Ammon's horn (tissue), 1 donor: ENCODE measurements at regions not wholly inside any gene's neighbourhood (a gene's known extent, or its start where the extent isn't known, plus 50 kb on each side); places are given as distances from the start of the nearest gene placed in this dataset.

ENCODE experiments used
- DNase-seq: peaks from one replicate; pipeline ENCODE4 v3.0.0-alpha.2; 2016; ENCODE audit warnings: low spot score

DNA sequence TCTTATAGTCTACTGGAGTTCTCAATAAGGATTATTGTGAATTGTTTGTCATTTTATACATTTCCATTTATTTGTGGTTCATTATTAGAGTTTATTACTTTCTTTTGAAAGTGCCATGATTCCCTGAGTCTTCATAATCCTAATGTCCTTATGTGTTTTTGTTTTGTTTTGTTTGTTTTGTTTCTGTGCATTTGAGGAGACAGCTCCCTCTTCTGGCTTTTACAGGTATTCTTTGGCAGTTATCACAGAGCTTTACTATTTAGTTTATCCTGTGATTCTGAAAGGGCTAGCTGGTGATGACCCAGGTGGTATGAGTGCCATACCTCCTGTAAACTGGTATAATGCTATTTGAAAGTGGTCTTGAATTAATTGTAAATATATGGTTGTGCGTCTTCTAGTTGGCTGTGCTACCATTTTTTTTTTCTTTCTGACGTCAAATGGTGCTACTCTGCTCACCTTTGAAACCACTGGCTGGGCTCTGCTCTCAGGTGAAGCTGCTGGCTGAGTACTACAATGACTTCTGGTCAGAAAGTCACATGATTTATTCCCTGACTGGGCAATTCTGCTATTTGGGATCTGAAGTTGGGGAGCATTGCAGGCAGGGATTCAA is 751.2 kb downstream of the JRKL start:
- DNase-seq = no peak

DNA sequence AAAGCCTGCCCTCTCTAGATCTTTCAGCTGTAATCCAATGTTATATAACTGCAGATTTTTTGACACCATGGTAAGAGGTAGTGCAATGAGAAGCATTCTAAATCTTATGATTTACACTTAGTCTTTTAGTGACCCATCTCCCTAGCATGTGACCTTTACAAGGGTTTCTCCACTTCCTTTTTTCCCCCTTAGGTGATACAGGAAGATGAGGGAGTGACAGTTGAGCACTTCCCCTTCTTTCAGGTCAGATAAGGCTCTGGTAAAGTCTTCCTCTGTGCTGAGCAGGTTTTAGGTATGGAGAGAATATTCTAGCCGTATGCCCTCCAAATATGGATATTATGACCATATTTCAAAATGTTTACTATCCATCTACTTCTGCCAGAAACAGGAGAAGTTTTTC is 753.6 kb downstream of the JRKL start:
- DNase-seq = no peak

DNA sequence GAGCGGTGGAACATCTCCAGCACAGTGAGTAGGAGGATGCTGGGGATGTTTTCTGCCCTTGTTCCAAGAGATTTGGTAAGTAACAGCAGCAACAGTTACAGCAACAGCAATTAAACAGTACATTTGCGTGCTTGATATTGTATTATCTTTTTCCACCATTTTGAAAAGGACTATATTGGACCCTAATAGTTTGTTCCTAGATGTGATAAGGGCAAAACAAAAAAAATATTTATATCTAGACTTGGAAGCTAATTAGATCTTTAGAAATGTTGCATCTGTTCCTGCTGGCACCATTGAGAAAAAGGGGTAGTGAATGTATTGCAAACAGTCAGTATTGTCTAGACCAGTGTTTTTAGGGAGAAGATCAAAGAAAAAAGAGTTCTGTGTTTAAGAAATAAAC is 759.9 kb downstream of the JRKL start:
- DNase-seq = no peak

DNA sequence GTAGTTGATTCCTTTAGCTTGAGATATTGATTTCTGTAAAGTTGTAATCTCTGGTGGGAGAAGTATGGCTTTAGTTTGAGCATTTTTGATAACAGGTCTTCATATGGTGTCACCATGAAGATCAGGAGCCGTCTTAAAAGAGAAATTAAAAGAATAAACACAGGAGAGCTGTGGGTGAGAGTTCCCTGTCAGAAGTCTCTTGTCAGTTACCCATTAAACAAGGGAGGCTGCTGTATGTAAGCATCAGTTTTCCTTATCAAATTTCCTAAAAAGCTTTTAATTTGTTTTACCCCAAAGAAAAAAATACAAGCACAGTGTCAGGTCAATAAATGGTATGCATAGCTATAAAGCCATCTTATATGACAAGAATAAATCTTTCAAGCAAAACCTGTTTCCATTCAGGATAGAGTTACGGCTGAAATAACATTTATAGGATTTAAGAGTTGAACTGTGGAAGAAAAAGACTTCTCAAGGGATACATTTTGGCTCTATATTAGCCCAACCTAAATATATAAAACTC is 767.5 kb downstream of the JRKL start:
- no peak for DNase-seq

DNA sequence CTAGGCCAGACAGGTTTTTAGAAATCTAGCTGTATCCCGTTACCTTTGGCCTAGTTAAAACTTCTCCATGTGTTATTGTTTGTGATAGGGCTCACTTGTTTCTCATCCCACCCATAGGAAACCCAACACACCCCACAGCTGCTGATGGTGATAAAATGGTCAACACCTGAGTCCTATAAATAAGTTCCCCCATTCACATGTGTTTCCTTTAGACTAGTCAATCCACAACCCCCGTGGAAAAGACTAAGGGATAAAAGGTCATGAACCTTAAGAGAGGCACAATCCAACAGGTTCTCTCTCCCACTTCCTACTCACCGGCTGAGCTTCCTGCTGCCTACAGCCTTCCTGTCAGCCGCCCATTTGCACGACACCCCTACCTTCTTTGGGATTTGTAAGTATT is 768.4 kb downstream of the JRKL start:
- DNase-seq = no peak

DNA sequence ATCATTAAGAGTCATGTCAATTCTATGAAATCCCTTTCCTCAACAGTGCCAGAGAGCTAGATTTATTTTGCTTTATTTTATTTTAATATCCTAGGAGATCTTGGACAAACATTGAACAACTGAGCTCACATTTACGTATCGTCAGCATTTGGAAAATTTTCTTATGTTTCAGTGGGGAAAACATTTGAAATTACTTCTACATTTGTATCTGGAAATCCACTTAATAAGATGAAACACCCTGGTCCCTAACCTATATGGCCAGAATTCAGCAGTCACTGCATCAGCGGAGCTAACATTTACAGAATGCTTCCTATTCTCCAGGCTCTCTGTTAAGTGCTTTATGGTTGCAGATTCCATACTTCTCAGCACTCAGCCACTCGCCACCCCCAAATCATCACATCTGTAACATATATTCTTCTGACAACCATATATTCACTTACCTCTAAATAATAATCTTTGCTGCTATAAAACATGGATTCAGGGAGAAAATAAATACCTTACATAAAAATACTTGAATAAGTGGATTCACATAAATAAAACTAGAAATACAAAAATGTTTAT is 773.9 kb downstream of the JRKL start:
- DNase-seq = no peak

DNA sequence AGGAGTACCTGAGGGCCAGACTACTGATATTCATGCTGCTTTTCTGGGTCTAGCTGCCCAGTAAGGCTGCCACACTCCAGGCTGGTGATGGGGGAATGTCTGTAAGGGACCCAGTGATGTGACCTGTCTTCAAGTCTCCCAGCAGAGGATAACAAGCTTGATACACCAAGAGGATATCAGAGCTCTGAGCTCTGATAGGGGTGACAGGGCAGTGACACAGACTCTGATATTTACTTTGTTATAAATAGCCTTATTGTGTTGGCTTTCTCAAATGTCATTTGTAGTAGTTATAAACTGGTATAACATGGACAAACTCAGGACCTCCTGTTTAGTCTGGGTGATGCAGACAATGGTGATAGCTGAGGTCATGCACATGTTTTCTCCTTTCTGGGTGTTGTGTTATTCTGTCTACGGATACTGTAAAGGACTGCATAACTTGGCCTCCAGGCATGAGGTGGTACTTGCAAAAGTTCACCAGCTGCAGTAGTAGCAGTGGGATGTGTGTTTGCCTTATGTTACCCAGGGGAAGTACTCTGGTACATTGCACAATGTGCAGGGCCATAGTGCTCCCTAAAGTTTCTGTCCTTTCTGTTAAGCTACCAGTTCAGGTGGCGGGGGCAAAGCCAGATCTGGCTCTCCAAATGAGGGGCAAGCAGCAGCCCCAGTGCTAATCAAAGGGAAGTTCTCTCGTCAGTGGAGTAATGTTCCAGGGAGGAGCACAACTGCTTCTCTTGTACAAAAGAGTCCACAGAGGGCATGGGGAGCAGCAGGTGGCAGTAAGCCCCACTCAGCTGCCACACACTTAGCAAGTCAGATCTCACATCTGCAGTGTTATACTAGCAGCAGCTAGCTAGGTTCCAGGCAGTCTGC is 812.2 kb downstream of the JRKL start:
- DNase-seq = no peak

DNA sequence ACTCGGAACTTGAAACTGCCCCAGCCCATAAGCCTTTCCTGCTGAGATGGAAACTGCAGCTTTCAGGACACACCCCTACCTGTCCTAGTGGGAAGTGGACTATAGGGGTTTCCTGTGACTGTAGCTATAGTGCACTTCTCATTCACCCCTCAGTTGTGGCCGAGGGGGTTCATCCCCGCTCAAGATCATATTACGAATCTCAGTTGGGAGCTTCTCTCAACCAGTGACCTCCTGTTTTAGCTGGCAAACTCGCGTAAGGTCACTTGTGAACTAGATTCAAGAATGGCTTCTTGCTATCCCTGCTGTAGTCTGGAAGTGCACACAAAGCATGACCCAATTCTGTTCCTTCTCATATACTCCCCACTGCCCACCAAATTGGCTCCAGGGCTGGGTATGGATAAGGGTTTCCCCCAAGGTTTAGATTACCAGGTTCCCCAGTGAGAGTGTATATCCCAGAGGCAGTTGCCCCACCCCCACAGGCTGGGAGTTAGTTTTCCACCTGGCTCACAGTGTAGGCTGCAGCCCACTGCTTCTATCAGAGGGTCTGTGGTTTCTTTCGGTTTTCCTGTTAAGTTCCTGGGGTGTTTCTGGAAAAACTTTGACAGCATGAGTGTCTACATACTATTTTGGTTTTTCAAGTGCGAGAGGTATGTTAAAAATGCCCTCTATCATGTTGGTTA is 812.9 kb downstream of the JRKL start:
- DNase-seq = no peak

DNA sequence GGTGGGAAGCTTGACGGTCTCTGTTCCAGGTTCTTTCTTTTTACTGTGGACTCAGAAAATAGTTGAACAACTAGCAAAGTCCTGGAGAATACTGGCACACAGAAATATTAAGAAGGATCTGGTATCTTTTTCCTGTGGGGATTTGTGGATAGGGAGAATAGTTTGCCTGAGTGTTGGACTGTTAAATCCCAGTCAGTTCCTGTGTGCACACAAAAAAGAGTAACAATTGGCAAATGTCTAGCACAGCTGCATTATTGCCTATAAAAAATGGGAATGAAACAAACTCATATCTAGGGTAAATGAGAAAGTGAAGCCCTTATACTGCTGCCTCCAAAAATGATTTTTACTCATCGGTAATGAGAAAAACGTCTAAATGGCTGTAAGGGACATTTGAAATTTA is 828.2 kb downstream of the JRKL start:
- DNase-seq = no peak

DNA sequence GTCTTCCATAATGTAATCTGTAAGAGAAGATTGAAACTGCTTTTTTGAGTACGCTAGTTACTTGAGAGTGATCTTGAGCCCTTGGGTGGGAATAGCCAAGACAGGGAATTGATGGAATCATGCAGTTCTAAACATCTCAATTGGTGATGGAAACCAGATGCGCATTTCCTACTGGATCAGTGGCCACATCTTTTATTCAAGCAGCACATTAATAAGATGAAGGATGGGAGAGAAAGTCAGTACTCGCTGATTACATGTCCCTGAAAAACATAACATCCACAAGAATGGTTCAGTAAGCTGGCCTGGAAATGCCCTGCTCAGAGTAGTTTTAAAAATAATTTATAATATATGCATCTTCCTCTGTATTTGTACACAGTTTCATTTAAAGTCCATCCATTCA is 833.8 kb downstream of the JRKL start:
- no peak for DNase-seq

DNA sequence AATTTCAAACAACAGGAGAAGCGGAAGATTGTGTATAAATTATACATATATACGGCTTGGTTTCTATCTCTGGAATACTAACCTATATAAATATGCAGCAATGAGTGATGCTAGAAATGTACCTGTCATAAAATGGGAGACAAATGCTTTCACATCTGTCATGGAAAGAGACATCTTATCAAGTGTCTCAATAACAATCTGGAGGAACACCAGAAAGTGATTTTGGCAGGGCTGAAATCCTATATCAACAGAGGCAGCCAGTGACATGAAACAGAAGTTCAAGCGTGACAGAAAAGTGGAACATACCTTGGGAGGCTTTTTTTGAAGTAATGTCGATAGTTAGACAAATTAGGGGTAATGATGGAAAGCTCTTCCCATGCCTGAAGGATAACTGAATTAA is 834.6 kb downstream of the JRKL start:
- DNase-seq = no peak

DNA sequence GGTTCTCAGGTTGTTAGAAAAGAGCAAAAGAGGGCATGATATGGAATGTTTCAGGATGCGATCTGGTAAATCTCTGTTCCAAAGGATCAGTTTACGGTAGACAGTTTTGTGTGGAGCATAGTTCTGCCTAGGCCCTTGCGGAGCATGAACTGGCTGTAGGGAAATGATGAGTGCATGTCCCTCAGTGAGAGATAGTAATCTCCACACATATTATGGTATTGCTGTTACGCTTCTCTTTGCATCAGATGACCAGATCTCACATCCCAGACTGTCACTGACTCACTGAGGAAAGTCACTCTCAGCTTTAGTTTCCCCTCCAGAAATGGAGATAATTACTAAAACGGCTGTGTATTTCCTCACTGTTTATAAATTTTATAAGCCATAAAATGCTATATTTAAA is 836.0 kb downstream of the JRKL start:
- DNase-seq = no peak

DNA sequence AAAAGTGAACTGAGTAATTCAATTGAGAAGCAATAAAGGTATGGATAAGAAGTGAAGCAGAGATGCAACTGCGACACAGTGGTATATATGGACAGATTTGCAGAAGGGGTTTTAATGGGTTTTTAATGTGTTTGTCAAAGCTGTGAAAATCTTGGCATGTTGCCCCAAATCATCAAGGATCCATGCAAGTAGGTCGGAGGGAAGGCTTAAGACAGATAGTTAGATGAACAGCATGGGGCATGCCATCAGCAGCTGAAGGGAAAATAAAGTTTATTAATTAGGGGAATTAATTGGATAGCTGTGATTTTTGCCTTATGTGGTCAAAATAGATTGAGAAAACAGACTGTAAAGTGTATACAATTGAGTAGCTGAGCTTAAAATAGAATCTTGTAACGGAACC is 840.1 kb downstream of the JRKL start:
- no peak for DNase-seq

DNA sequence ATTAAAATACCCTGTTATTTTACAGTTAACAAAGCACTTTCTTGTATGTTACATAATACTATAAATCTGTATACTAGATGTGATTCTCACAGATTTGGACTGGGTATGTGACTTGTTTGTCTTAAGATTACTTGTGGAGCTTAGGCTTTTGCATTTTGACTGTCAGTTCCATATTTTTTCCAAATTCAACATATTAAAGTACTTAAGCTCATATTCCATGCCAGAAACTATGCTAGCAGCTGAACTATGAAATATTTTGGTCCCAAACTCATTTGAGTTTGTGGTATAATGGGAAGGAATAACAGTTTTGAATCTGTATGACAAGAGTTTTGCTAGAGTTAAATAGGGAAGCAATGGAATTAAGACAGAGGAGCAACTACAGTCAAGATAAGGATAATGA is 841.4 kb downstream of the JRKL start:
- no peak for DNase-seq

DNA sequence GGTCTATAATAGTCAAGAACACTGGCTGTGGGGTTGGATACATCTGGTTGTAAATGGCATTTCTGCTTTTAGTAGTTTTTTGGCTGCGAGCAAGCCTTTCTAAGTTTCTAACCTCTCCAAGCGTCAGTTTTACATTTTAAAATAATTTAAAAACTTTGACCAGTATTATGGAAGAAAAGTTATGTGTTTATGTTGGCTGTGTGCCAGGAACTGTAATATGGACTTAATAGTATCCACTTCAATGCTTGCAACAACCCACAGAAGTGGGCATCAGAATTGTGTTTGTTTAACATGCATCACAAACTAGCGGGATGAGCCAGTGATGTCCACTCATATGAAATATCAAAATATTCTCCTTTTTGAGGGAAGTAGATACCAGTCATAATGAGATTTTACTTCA is 844.2 kb downstream of the JRKL start:
- DNase-seq = no peak

DNA sequence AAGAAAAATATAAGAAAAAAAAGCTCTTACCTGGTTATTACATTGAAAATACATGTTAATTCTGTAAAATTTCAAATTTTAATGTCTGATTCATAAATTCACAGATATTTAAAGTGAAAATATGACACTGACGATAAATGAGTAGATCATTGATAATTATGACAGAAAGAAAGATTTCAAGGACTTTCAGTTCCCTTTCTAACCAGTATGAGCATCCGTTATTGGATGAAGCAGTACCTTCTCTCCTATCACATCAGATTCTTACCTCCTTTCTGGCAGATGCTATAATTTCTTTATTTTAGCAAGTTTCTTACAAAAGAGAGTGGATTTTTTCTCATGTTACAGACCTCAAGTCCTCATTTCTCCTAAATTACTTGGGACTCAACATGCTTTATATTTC is 847.3 kb downstream of the JRKL start:
- no peak for DNase-seq

DNA sequence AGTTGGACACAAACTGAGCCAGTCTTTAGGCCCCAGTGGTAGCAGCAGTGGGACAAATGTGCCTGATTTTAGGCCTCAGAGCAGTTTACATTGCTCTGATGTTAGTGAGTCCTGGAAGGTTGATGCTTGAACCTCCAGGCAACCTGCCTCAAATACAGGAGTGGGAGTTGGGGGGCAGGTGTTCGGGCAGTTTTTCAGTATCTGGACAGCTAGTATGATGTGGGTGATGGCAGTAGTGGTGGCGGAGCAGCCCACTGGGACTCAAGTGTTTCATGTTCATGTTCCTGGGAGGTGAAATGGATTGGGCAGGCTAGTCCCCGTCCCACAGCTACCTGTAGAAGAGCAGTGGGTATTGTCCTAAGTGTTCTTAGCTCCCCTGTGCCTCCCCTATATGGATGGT is 857.8 kb downstream of the JRKL start:
- no peak for DNase-seq

DNA sequence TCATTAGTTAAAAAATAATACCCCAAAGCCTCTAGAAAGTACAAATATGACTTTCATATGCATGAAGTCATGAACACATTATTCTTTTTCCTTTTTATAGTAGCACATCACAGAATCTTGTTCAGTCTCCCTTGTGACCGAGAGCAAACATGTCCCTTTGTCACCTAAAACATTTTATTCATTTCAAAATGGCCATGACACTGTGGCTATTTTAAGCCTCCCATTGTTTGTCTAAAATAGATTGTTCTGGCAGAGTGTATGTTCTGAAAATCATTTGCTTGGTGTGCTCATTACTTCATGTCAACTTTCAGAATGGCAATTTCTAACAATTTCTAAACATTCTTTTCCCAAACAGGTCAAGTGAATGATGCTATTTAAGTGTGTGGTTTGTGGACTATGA is 865.0 kb downstream of the JRKL start:
- no peak for DNase-seq

DNA sequence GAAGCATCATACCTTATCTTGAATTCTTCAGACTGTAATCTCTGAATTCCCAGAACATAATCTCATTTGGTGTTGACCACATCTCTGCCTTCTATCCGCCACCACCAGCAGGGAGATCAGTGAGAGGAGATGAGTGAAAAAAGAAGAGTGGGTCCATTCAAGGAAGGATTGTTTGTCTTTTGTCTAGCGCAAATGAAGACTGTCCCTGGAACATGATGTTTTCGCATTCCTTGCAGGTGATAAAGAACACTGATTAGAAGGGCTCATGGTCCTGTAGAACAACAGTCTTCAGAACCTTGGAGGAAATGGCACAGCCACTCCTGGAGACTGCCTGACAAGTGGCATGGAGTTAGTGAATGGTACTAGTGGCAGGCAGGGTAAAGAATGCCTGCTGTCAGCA is 869.6 kb downstream of the JRKL start:
- no peak for DNase-seq

DNA sequence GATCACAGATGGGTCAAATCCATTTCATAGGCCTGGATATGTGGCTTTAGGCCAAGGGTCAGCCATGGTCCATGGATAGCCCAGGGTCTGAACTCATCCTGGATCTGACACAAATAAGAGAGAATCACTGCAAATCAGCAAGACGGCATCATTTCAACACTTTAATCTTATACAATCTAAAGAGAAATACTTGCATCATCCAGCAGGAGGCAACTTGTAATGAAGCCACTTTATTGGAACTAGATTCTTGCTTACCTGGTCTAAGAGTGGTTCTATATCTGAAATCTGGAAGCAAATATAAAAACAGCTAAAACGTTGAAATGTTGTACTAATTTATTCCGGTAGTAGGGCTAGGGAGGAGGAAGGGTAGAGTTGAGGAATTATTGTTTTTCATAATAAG is 870.1 kb downstream of the JRKL start:
- DNase-seq = no peak

DNA sequence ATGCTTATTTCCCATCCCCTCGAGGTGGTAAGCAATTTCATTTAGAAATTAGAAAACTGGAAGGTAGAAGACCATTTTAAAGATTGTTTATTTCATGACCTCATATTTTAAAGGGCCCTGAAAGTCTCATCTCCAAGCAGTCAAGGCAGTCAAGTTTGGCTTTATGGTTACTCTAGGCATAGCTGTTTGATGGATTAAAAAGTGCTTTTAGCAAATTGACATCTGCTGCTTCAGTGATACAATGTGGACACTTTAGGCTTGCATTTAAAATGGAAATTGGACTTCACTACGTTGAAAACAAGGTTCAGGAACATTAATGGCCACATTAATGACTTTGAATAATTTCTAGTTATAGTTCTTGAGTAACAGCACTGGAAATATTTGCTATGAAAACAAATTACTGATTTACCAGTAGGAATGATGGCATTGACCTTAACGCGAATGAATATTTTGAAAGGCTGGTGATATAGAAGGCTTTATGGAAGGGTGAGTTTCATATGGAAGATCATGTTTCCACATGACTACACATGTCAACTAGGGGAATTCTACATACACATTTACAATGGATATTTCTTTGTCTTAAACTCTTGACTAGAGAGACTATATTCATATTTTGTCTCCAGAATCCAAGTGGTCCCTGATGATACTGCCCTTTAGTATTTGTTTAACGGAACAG is 873.5 kb downstream of the JRKL start:
- no peak for DNase-seq

DNA sequence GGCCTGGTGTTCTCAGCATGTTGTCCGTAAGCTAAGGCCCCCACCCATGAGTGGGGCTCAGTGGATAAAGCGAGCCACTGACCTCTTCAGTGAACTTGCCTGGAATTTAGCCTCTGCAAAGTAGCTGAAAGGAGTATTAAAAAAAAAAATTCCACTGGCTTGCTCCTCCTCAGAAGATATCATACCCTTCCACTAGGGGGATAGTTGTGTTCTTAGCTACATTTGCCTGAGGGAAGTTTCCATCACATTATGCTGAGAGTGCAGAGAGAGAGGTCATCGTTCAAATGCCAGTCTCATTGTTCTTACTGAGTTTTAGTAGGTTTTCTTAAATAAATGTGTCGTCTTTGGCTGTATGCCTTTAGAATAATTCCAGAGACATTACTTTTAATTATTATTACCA is 879.7 kb downstream of the JRKL start:
- DNase-seq = no peak
